ENCODE measurements at regions not wholly inside any gene's neighbourhood (a gene's known extent, or its start where the extent isn't known, plus 50 kb on each side); places are given as distances from the start of the nearest gene placed in this dataset.

DNA sequence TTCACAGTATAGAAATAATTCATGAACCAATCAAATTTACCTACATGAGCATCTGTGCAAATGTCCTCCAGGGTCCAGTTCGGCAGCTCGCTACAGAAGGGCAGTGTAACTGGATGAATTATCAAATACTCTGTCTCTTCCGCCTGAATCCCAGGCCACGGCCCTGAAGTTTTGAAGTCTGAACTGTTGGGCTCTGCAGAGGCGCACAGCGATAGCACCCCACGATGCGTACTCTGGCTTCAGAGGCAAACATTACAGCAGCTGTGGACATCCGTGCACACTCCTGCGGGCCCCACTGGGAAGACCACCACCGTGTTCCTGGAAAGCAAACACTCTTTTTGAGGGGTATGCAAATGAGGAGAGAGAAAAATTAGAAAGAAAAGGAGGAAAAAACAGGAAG, 259.8 kb upstream of the TCERG1L start:
- H4K20me1 ChIP-seq (ENCODE audit: control insufficient read depth, insufficient read depth, low read depth, low read length): no peaks in the 10 kb centered on the region
- H3K9me2 ChIP-seq (replicated peaks; ENCODE audit: control insufficient read depth, low read length): no peaks in the 10 kb centered on the region
- no peaks in the 10 kb centered on the region for H3K79me2 ChIP-seq (ENCODE audit: control insufficient read depth, low read length)
- H3K36me3 ChIP-seq (ENCODE audit: control insufficient read depth, low read length): no peaks in the 10 kb centered on the region
- H3K4me2 ChIP-seq (ENCODE audit: low read length): no peak overlapping the region
- no peak overlapping the region for H3K4me3 ChIP-seq (ENCODE audit: low read length)
- no peaks in the 10 kb centered on the region for H3K4me1 ChIP-seq (ENCODE audit: control insufficient read depth, low read length)
- TF ChIP-seq, protein P1, sequence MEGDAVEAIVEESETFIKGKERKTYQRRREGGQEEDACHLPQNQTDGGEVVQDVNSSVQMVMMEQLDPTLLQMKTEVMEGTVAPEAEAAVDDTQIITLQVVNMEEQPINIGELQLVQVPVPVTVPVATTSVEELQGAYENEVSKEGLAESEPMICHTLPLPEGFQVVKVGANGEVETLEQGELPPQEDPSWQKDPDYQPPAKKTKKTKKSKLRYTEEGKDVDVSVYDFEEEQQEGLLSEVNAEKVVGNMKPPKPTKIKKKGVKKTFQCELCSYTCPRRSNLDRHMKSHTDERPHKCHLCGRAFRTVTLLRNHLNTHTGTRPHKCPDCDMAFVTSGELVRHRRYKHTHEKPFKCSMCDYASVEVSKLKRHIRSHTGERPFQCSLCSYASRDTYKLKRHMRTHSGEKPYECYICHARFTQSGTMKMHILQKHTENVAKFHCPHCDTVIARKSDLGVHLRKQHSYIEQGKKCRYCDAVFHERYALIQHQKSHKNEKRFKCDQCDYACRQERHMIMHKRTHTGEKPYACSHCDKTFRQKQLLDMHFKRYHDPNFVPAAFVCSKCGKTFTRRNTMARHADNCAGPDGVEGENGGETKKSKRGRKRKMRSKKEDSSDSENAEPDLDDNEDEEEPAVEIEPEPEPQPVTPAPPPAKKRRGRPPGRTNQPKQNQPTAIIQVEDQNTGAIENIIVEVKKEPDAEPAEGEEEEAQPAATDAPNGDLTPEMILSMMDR (IDR thresholded peaks at IDR 0.05; ENCODE audit: low read depth, low read length, poor library complexity, severe bottlenecking): no peak
- TF ChIP-seq EZH2phosphoT487 (IDR thresholded peaks at IDR 0.05; ENCODE audit: borderline replicate concordance, low read length): no peak
- no peaks in the 10 kb centered on the region for H3K9me3 ChIP-seq (ENCODE audit: control insufficient read depth, insufficient read depth, low read length)
- H3K27ac ChIP-seq (ENCODE audit: low read depth, low read length): no peak overlapping the region
- no peaks in the 10 kb centered on the region for H3K27me3 ChIP-seq (ENCODE audit: control insufficient read depth, low read length)
- no peaks in the 10 kb centered on the region for H3F3A ChIP-seq (ENCODE audit: control insufficient read depth, insufficient read depth)

DNA sequence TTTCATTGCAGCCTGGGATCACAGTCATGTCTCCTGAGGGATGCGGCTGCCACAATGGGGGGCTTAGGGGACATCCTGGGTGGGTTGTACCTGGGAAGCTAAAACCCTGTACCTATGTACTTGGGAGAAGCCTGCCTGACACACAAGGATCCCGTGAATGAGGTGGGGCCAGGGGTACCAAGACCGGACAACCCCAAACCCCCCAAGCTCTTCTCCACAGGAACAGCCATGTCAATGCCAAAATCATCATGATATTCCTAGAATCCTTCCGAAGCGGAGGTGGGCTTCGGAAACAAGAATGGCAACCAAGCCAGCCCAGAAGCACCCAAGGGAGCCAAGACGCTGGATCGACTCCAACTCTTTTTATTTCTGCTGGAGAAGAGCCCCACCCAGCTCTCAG, 260.3 kb upstream of the TCERG1L start:
- Histone ChIP-seq H3K4me2 (ENCODE audit: low read length) (no peak overlapping the region), H3F3A (ENCODE audit: control insufficient read depth, insufficient read depth) (no peaks in the 10 kb centered on the region), H3K36me3 (ENCODE audit: control insufficient read depth, low read length) (no peaks in the 10 kb centered on the region), H3K27ac (ENCODE audit: low read depth, low read length) (no peak overlapping the region), H3K4me1 (ENCODE audit: control insufficient read depth, low read length) (no peaks in the 10 kb centered on the region), H4K20me1 (ENCODE audit: control insufficient read depth, insufficient read depth, low read depth, low read length) (no peaks in the 10 kb centered on the region), H3K9me2 (replicated peaks; ENCODE audit: control insufficient read depth, low read length) (no peaks in the 10 kb centered on the region), H3K4me3 (ENCODE audit: low read length) (no peak overlapping the region), H3K9me3 (ENCODE audit: control insufficient read depth, insufficient read depth, low read length) (no peaks in the 10 kb centered on the region), H3K27me3 (ENCODE audit: control insufficient read depth, low read length) (no peaks in the 10 kb centered on the region), H3K79me2 (ENCODE audit: control insufficient read depth, low read length) (no peaks in the 10 kb centered on the region)
- TF ChIP-seq, protein P1 (IDR thresholded peaks at IDR 0.05; ENCODE audit: low read depth, low read length, poor library complexity, severe bottlenecking): no peak
- no peak for TF ChIP-seq EZH2phosphoT487 (IDR thresholded peaks at IDR 0.05; ENCODE audit: borderline replicate concordance, low read length)

DNA sequence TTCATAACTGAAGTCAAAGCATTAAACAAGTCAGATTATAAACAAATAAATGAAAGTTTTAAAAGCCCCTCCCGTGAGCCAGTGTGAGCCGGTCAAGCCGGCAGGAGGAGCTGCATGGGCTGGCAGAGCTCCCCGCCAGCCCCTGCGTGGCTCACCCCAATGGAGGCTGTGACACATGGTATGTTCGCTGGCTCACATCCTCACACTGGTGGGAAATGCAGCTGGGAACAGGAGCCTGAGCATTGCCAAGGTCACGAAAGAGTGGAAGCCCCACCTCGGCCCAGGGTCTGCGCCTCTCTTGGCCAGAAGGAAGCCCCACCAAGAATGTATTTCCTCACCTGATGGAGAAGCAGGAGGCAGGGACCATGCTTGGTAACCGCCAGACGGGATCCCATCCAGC, 261.7 kb upstream of the TCERG1L start:
- H3K27me3 ChIP-seq (ENCODE audit: control insufficient read depth, low read length): no peaks in the 10 kb centered on the region
- TF ChIP-seq, protein P1 (IDR thresholded peaks at IDR 0.05; ENCODE audit: low read depth, low read length, poor library complexity, severe bottlenecking): no peak
- TF ChIP-seq EZH2phosphoT487 (IDR thresholded peaks at IDR 0.05; ENCODE audit: borderline replicate concordance, low read length): no peak

DNA sequence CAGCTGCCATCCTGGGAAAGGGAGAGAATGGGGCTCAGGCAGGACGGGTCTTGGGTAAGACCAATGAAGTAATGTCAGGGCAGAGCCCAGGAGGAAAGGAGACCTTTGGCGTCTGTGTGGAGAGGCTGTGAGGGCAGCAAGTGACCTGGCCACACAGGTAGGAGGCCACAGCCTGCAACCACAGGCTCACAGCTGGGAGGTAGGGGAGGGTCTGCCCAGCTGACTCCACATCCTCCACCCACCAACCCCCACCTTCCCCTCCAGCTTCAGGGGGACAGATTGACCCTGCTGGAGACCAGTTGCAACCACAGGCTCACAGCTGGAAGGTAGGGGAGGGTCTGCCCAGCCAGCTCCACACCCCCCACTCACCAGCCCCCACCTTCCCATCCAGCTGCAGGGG, 262.2 kb upstream of the TCERG1L start:
- Histone ChIP-seq H3F3A (ENCODE audit: control insufficient read depth, insufficient read depth) (no peaks in the 10 kb centered on the region), H3K27me3 (ENCODE audit: control insufficient read depth, low read length) (no peaks in the 10 kb centered on the region), H3K79me2 (ENCODE audit: control insufficient read depth, low read length) (no peaks in the 10 kb centered on the region), H3K4me1 (ENCODE audit: control insufficient read depth, low read length) (no peaks in the 10 kb centered on the region), H4K20me1 (ENCODE audit: control insufficient read depth, insufficient read depth, low read depth, low read length) (no peaks in the 10 kb centered on the region), H3K27ac (ENCODE audit: low read depth, low read length) (no peak overlapping the region), H3K4me2 (ENCODE audit: low read length) (no peak overlapping the region), H3K9me2 (replicated peaks; ENCODE audit: control insufficient read depth, low read length) (no peaks in the 10 kb centered on the region), H3K4me3 (ENCODE audit: low read length) (no peak overlapping the region), H3K9me3 (ENCODE audit: control insufficient read depth, insufficient read depth, low read length) (no peaks in the 10 kb centered on the region), H3K36me3 (ENCODE audit: control insufficient read depth, low read length) (no peaks in the 10 kb centered on the region)
- TF ChIP-seq, protein P1 (IDR thresholded peaks at IDR 0.05; ENCODE audit: low read depth, low read length, poor library complexity, severe bottlenecking): no peak

More for the DNA sequence above, 261.7 kb upstream of the TCERG1L start:
- H3F3A ChIP-seq (ENCODE audit: control insufficient read depth, insufficient read depth): no peaks in the 10 kb centered on the region
- no peaks in the 10 kb centered on the region for H3K36me3 ChIP-seq (ENCODE audit: control insufficient read depth, low read length)
- H3K4me1 ChIP-seq (ENCODE audit: control insufficient read depth, low read length): no peaks in the 10 kb centered on the region
- no peaks in the 10 kb centered on the region for H4K20me1 ChIP-seq (ENCODE audit: control insufficient read depth, insufficient read depth, low read depth, low read length)
- H3K9me3 ChIP-seq (ENCODE audit: control insufficient read depth, insufficient read depth, low read length): no peaks in the 10 kb centered on the region
- no peak overlapping the region for H3K4me3 ChIP-seq (ENCODE audit: low read length)
- no peak overlapping the region for H3K27ac ChIP-seq (ENCODE audit: low read depth, low read length)
- no peaks in the 10 kb centered on the region for H3K79me2 ChIP-seq (ENCODE audit: control insufficient read depth, low read length)
- H3K4me2 ChIP-seq (ENCODE audit: low read length): no peak overlapping the region
- H3K9me2 ChIP-seq (replicated peaks; ENCODE audit: control insufficient read depth, low read length): no peaks in the 10 kb centered on the region

All from DOHH2 (cell line).